Limb (tissue), 2 donors: ENCODE measurements at regions not wholly inside any gene's neighbourhood (a gene's known extent, or its start where the extent isn't known, plus 50 kb on each side); places are given as distances from the start of the nearest gene placed in this dataset.
A peak's percentile ranks its signal among the peaks of the same experiment; 100 is the strongest.
"Not testable (repeated sequence)": the region's sequence is repeated elsewhere in the genome, so short reads cannot be mapped to it uniquely, and the experiment has no call there.

Source experiments
- DNase-seq, 2 donors: peaks; one replicate each; pipeline ENCODE4 v3.0.0-alpha.2; 2016; ENCODE audit errors: extremely low spot score in 2 of 2

- DNase-seq: no peak
These were observed 139.1 kb downstream of the AHR start for GRCh38 chr7:17437586-17437985.

- not testable (repeated sequence) for DNase-seq
These were observed 141.8 kb downstream of the AHR start for GRCh38 chr7:17440025-17440784.

GRCh38 chr7:17440831-17441230 lies 142.4 kb downstream of the AHR start:
- DNase-seq: no peak

- no peak for DNase-seq
These were observed 143.1 kb downstream of the AHR start for GRCh38 chr7:17441557-17441956.

GRCh38 chr7:17444151-17444550 lies 145.7 kb downstream of the AHR start:
- DNase-seq: no peak

- DNase-seq: no peak
These were observed 146.2 kb downstream of the AHR start for GRCh38 chr7:17444673-17445072.

GRCh38 chr7:17446340-17446739 lies 147.9 kb downstream of the AHR start:
- no peak for DNase-seq

GRCh38 chr7:17447728-17448478 lies 149.5 kb downstream of the AHR start:
- DNase-seq: no peak

- DNase-seq: no peak
These were observed 150.3 kb downstream of the AHR start for GRCh38 chr7:17448479-17449423.

GRCh38 chr7:17456541-17456940 lies 158.1 kb downstream of the AHR start:
- DNase-seq: no peak

GRCh38 chr7:17460001-17460400 lies 161.5 kb downstream of the AHR start:
- DNase-seq: no peak

GRCh38 chr7:17460665-17461064 lies 162.2 kb downstream of the AHR start:
- DNase-seq: no peak

- DNase-seq: no peak
These were observed 163.7 kb downstream of the AHR start for GRCh38 chr7:17462131-17462631.

- no peak for DNase-seq
These were observed 165.1 kb downstream of the AHR start for GRCh38 chr7:17463511-17464085.

GRCh38 chr7:17466216-17466615 lies 167.8 kb downstream of the AHR start:
- DNase-seq: peak in 1 of 2 donors; percentile 32

- DNase-seq: no peak
These were observed 169.0 kb downstream of the AHR start for GRCh38 chr7:17467386-17467945.

- no peak for DNase-seq
These were observed 172.9 kb downstream of the AHR start for GRCh38 chr7:17471325-17471724.

- DNase-seq: no peak
These were observed 174.1 kb downstream of the AHR start for GRCh38 chr7:17472518-17472917.

- no peak for DNase-seq
These were observed 174.5 kb downstream of the AHR start for GRCh38 chr7:17472939-17473338.

GRCh38 chr7:17474724-17475344 lies 176.4 kb downstream of the AHR start:
- DNase-seq: no peak
